CD4-positive, alpha-beta memory T cell (primary cell): ENCODE measurements at regions not wholly inside any gene's neighbourhood (a gene's known extent, or its start where the extent isn't known, plus 50 kb on each side); places are given as distances from the start of the nearest gene placed in this dataset.

Experiments
- CTCF ChIA-PET: fragments of 350-600 bp; sonication (Branson Sonifier 250); formaldehyde crosslinking; loops from one replicate; lab custom pipeline; 2021; ENCODE audit warnings: inconsistent platforms; ENCODE audit not compliant: partially characterized antibody; lab: Charles Lee
- POLR2A ChIA-PET: fragments of 350-600 bp; sonication (Branson Sonifier 250); formaldehyde crosslinking; loops from one replicate; lab custom pipeline; 2021; ENCODE audit not compliant: partially characterized antibody; lab: Charles Lee
- DNase-seq, 5 donors: peaks; one replicate each; pipeline versions ENCODE4 v3.0.0 to v3.0.0-alpha.2; 2020 to 2022; ENCODE audit warnings: mixed read lengths in 1 of 5
- H3K27ac ChIP-seq: one replicate; pipeline ENCODE4 v1.7.0; 2013; ENCODE audit warnings: low read depth, low read length
- H3K27me3 ChIP-seq: 2 replicates; pipeline ENCODE4 v1.7.0; 2013; ENCODE audit warnings: mild to moderate bottlenecking, low read length, moderate library complexity; ENCODE audit not compliant: insufficient read depth
- H3K36me3 ChIP-seq: 2 replicates; pipeline ENCODE4 v1.7.0; 2013; ENCODE audit warnings: mild to moderate bottlenecking, low read length, moderate library complexity; ENCODE audit not compliant: insufficient read depth
- H3K4me1 ChIP-seq: 2 replicates; pipeline ENCODE4 v1.7.0; 2013; ENCODE audit warnings: mild to moderate bottlenecking, low read length, moderate library complexity; ENCODE audit not compliant: insufficient read depth
- H3K4me3 ChIP-seq, 2 donors: one replicate each; pipeline ENCODE4 v1.7.0; 2013; ENCODE audit warnings: low read length in 2 of 2, mild to moderate bottlenecking in 1 of 2
- H3K9me3 ChIP-seq, 2 donors: one replicate each; pipeline ENCODE4 v1.7.0; 2013; ENCODE audit warnings: low read length in 2 of 2, control low read depth in 1 of 2; ENCODE audit not compliant: control insufficient read depth in 1 of 2
- H3K27ac Mint-ChIP-seq, 7 donors: one replicate each; pipeline ENCODE4 v1.8.0; 2020 to 2021; ENCODE audit warnings: mixed read lengths in 7 of 7, mild to moderate bottlenecking in 6 of 7, inconsistent platforms in 3 of 7, moderate library complexity in 3 of 7
- H3K27me3 Mint-ChIP-seq, 2 donors: one replicate each; pipeline ENCODE4 v1.8.0; 2020 to 2021; ENCODE audit warnings: mixed read lengths in 2 of 2
- H3K36me3 Mint-ChIP-seq, 2 donors: one replicate each; pipeline ENCODE4 v1.8.0; 2020 to 2021; ENCODE audit warnings: mixed read lengths in 2 of 2, inconsistent platforms in 1 of 2, mild to moderate bottlenecking in 1 of 2
- H3K4me1 Mint-ChIP-seq, 4 donors: one replicate each; pipeline ENCODE4 v1.8.0; 2020 to 2021; ENCODE audit warnings: mixed read lengths in 4 of 4, mild to moderate bottlenecking in 1 of 4
- H3K4me3 Mint-ChIP-seq, 8 donors: one replicate each; pipeline ENCODE4 v1.8.0; 2020 to 2021; ENCODE audit warnings: mixed read lengths in 8 of 8, mild to moderate bottlenecking in 7 of 8, moderate library complexity in 6 of 8, inconsistent platforms in 3 of 8
- H3K9me3 Mint-ChIP-seq, 8 donors: one replicate each; pipeline ENCODE4 v1.8.0; 2020 to 2021; ENCODE audit warnings: mixed read lengths in 8 of 8, mild to moderate bottlenecking in 5 of 8, inconsistent platforms in 3 of 8, moderate library complexity in 1 of 8
- intact Hi-C: fragments of 100-400 bp; cut with micrococcal nuclease; formaldehyde crosslinking; loops from one replicate; pipeline ENCODE4 v1.15.1; 2023

GRCh38 chr1:209505044-209505443, 78.5 kb upstream of the CAMK1G start:
- Histone ChIP-seq H3K9me3 (peaks cover 0 to 8% of the 10 kb centered on the region in 2 donors), H3K27ac (no peak overlapping the region), H3K27me3 (no peaks in the 10 kb centered on the region), H3K36me3 (no peaks in the 10 kb centered on the region), H3K4me1 (no peaks in the 10 kb centered on the region), H3K4me3 (no peak overlapping the region)
- Mint-ChIP-seq H3K4me3 (no peak overlapping the region), H3K9me3 (peaks cover 0 to 20% (median 15%) of the 10 kb centered on the region in 8 donors), H3K27me3 (peaks cover 12 to 16% of the 10 kb centered on the region in 2 donors), H3K27ac (no peak overlapping the region), H3K4me1 (no peaks in the 10 kb centered on the region), H3K36me3 (no peaks in the 10 kb centered on the region)
- intact Hi-C loops: no loop called here
- no peak for DNase-seq
- CTCF ChIA-PET: no interaction called here
- POLR2A ChIA-PET: no interaction called here

- H3K27ac Mint-ChIP-seq: no peak overlapping the region
- H3K4me1 Mint-ChIP-seq: no peaks in the 10 kb centered on the region
- ChIA-PET POLR2A (no interaction called here), CTCF (interaction anchor here (1.0 kb wide), 1 partner anchor 8 kb away, joined by 3 read pairs; no protein-coding TSS in a partner anchor)
- Histone ChIP-seq H3K27me3 (no peaks in the 10 kb centered on the region), H3K27ac (no peak overlapping the region), H3K4me1 (no peaks in the 10 kb centered on the region), H3K4me3 (no peak overlapping the region), H3K36me3 (no peaks in the 10 kb centered on the region), H3K9me3 (peaks cover 0 to 8% of the 10 kb centered on the region in 2 donors)
- intact Hi-C loops: no loop called here
- H3K4me3 Mint-ChIP-seq: no peak overlapping the region
- no peak for DNase-seq
- no peaks in the 10 kb centered on the region for H3K36me3 Mint-ChIP-seq
- H3K9me3 Mint-ChIP-seq: peaks cover 0 to 9% (median 5%) of the 10 kb centered on the region in 8 donors
- peaks cover 13 to 17% of the 10 kb centered on the region in 2 donors for H3K27me3 Mint-ChIP-seq
Measured at GRCh38 chr1:209506101-209506500, 77.4 kb upstream of the CAMK1G start.

DNA sequence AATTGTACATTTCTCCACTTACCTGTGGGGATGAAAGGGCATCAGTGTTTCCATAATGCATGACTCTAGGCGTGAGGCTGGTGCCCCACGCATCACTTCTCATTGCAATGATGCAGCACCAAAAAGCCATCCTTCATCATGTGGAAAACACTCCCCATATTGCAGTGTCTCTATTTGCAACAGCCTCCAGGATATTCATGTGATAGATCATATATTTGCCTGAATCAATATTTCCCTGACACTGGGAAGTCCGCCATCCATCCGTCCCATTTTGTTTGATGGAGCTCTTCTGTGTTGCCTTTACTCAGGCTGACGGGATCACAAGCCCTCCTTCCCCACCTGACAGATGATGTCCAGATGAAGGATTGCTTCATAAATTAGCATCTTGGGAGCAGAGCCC, 74.5 kb upstream of the CAMK1G start:
- no peak for DNase-seq
- no peak overlapping the region for H3K27ac Mint-ChIP-seq
- Histone ChIP-seq H3K36me3 (no peaks in the 10 kb centered on the region), H3K27ac (no peak overlapping the region), H3K4me1 (no peaks in the 10 kb centered on the region), H3K9me3 (no peaks in the 10 kb centered on the region), H3K27me3 (no peaks in the 10 kb centered on the region), H3K4me3 (no peak overlapping the region)
- peaks cover 0 to 1% (median 0%) of the 10 kb centered on the region in 4 donors for H3K4me1 Mint-ChIP-seq
- H3K36me3 Mint-ChIP-seq: no peaks in the 10 kb centered on the region
- H3K4me3 Mint-ChIP-seq: no peak overlapping the region
- H3K27me3 Mint-ChIP-seq: peaks cover 11 to 17% of the 10 kb centered on the region in 2 donors
- ChIA-PET POLR2A (no interaction called here), CTCF (no interaction called here)
- intact Hi-C loops: no loop called here
- H3K9me3 Mint-ChIP-seq: peaks cover 0 to 5% (median 0%) of the 10 kb centered on the region in 8 donors

GRCh38 chr1:209510063-209510462, 73.5 kb upstream of the CAMK1G start:
- Mint-ChIP-seq H3K9me3 (peaks cover 0 to 5% (median 0%) of the 10 kb centered on the region in 8 donors), H3K4me1 (peaks cover 0 to 1% (median 0%) of the 10 kb centered on the region in 4 donors), H3K27me3 (peaks cover 13 to 15% of the 10 kb centered on the region in 2 donors), H3K4me3 (no peak overlapping the region), H3K27ac (no peak overlapping the region), H3K36me3 (no peaks in the 10 kb centered on the region)
- H3K4me3 ChIP-seq: no peak overlapping the region
- ChIA-PET CTCF (no interaction called here), POLR2A (no interaction called here)
- no peaks in the 10 kb centered on the region for H3K27me3 ChIP-seq
- intact Hi-C loops: no loop called here
- no peaks in the 10 kb centered on the region for H3K9me3 ChIP-seq
- H3K36me3 ChIP-seq: no peaks in the 10 kb centered on the region
- no peak for DNase-seq
- H3K4me1 ChIP-seq: no peaks in the 10 kb centered on the region
- no peak overlapping the region for H3K27ac ChIP-seq

DNA sequence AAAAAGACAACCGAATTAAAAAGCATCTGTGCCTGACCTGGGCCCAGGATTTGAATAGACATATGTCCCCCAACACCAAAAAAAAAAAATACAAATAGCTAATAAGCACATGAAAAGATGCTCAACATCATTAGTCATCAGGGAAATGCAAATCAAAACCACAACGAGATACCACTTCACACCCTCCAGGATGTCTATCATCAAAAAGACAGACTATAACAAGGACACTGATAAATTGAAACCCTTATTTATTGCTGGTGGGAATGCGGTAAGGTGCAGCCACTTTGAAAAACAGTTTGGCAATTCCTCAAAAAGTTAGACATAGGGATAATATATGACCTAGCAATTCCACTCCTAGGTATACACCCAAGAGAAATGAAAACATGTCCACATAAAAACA, 72.3 kb upstream of the CAMK1G start:
- CTCF ChIA-PET: no interaction called here

DNA sequence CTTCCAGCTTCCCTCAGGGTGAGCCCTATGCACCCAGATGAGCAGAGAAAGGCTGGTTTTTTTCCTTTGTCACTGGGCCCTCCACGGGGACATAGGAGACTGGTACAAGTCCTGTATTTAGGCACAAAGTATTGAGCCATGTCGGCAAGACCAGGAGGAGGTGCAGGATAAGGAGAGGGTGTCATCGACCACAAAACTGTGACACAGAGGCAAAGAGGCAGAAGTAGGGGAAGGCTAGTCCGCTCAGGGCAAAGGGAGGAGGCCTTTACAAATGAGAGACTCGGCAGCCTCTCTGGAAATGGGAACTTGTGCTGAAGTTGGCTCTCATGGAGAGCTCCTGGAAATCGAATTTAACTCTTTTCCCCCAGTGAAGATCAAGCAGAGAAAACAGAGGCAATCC, 70.7 kb upstream of the CAMK1G start:
- H3K27ac ChIP-seq: no peak overlapping the region
- no peak for DNase-seq
- POLR2A ChIA-PET: no interaction called here
- H3K27me3 ChIP-seq: no peaks in the 10 kb centered on the region
- Mint-ChIP-seq H3K4me1 (peaks cover 0 to 1% (median 0%) of the 10 kb centered on the region in 4 donors), H3K27ac (no peak overlapping the region), H3K36me3 (no peaks in the 10 kb centered on the region), H3K4me3 (no peak overlapping the region), H3K9me3 (peaks cover 0 to 5% (median 0%) of the 10 kb centered on the region in 8 donors), H3K27me3 (peaks cover 8 to 13% of the 10 kb centered on the region in 2 donors)
- H3K4me3 ChIP-seq: no peak overlapping the region
- CTCF ChIA-PET: no interaction called here
- H3K4me1 ChIP-seq: no peaks in the 10 kb centered on the region
- H3K9me3 ChIP-seq: no peaks in the 10 kb centered on the region
- H3K36me3 ChIP-seq: no peaks in the 10 kb centered on the region
- intact Hi-C loops: no loop called here

More for the DNA sequence above, 72.3 kb upstream of the CAMK1G start:
- H3K9me3 ChIP-seq: no peaks in the 10 kb centered on the region
- intact Hi-C loops: no loop called here
- DNase-seq: no peak
- H3K27ac ChIP-seq: no peak overlapping the region
- Mint-ChIP-seq H3K4me1 (peaks cover 0 to 1% (median 0%) of the 10 kb centered on the region in 4 donors), H3K9me3 (peaks cover 0 to 5% (median 0%) of the 10 kb centered on the region in 8 donors), H3K4me3 (no peak overlapping the region), H3K27me3 (peaks cover 12 to 15% of the 10 kb centered on the region in 2 donors), H3K27ac (no peak overlapping the region), H3K36me3 (no peaks in the 10 kb centered on the region)
- H3K36me3 ChIP-seq: no peaks in the 10 kb centered on the region
- no peak overlapping the region for H3K4me3 ChIP-seq
- H3K4me1 ChIP-seq: no peaks in the 10 kb centered on the region
- H3K27me3 ChIP-seq: no peaks in the 10 kb centered on the region
- POLR2A ChIA-PET: no interaction called here

DNA sequence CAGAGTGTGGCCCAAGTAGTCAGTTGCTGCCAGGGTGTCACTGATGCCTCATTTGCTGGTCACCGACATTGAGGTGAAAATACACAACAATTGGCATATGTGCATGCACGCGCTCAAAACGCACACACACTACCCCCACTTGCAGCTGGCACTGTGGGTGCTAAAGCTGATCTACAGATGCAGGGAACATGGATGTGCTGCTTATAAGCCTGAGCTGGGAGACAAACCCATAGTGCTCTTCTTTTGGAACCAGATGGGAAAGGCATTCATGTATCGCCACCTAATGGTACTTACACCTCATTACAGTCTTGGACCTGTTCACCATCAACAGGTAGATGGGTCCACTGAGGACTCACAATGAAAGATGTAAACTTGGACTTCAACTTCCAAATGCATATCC, 70.3 kb upstream of the CAMK1G start:
- intact Hi-C loops: no loop called here
- Mint-ChIP-seq H3K4me1 (peaks cover 0 to 1% (median 0%) of the 10 kb centered on the region in 4 donors), H3K36me3 (no peaks in the 10 kb centered on the region), H3K27me3 (peaks cover 10 to 14% of the 10 kb centered on the region in 2 donors), H3K27ac (no peak overlapping the region), H3K4me3 (no peak overlapping the region), H3K9me3 (peaks cover 0 to 5% (median 0%) of the 10 kb centered on the region in 8 donors)
- H3K4me1 ChIP-seq: no peaks in the 10 kb centered on the region
- CTCF ChIA-PET: no interaction called here
- no peaks in the 10 kb centered on the region for H3K36me3 ChIP-seq
- POLR2A ChIA-PET: no interaction called here
- no peaks in the 10 kb centered on the region for H3K27me3 ChIP-seq
- no peaks in the 10 kb centered on the region for H3K9me3 ChIP-seq
- no peak overlapping the region for H3K4me3 ChIP-seq
- H3K27ac ChIP-seq: no peak overlapping the region
- no peak for DNase-seq
